ENCODE measurements at regions not wholly inside any gene's neighbourhood (a gene's known extent, or its start where the extent isn't known, plus 50 kb on each side); places are given as distances from the start of the nearest gene placed in this dataset.

DNA sequence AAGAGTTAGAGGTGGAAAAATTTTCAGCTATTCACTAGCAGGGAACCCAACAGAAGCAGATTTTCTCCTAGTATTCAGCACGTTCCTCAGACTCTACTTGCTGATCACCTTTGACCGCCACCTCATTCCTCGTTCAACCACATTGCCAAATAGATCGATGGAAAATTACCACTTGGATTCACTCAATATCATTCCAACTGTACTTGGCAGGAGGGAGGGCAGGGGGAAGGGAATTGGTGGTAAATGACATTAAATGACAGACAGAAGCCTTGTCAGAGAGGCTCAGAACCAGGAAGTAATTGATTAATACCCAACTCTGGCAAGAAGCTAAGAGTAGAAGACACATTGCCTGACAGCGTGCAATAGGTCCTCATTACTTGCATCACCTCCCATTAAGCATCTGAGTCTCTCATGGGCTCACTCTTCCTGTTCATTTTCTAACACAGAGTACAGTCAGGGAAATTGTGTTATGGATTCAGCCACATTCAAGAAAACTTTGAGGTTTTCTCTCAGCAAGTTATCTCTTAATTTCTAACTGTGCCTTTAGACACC is 240.5 kb upstream of the FAT3 start:
- H3K9ac ChIP-seq (ENCODE audit: low read length) = no peak overlapping the region
- H2BK15ac ChIP-seq (replicated peaks; ENCODE audit: low read depth) = no peak overlapping the region
- no peak overlapping the region for H2AK5ac ChIP-seq (ENCODE audit: low read length)
- no peak overlapping the region for H3K27ac ChIP-seq (ENCODE audit: low read depth, low read length)
- H2BK120ac ChIP-seq (ENCODE audit: low read depth, low read length) = no peak overlapping the region
- no peaks in the 10 kb centered on the region for H3K27me3 ChIP-seq (ENCODE audit: insufficient read depth, low read length, poor library complexity)
- H3K4me2 ChIP-seq (ENCODE audit: low read length) = no peak overlapping the region
- no peak overlapping the region for H3K23ac ChIP-seq (ENCODE audit: low read length)
- H3K4me3 ChIP-seq (ENCODE audit: low read length) = no peak overlapping the region
- no peak for DNase-seq
- H4K5ac ChIP-seq (ENCODE audit: low read length) = no peak overlapping the region
- H3K56ac ChIP-seq (ENCODE audit: low read length) = no peak overlapping the region
- no peaks in the 10 kb centered on the region for H3K4me1 ChIP-seq (ENCODE audit: control insufficient read depth, low read depth, low read length)
- no peaks in the 10 kb centered on the region for H3K36me3 ChIP-seq (ENCODE audit: control insufficient read depth, insufficient read depth, low read length)
- no peak overlapping the region for H2BK5ac ChIP-seq (ENCODE audit: low read length)
- H3K4ac ChIP-seq (ENCODE audit: low read depth, low read length) = no peak overlapping the region
- H3K18ac ChIP-seq (ENCODE audit: low read length) = no peak overlapping the region
- WGBS (ENCODE audit: extremely low coverage, insufficient coverage, low lambda C conversion rate) = no CpG with 5 or more reads among the region's 5 CpGs
- H3K79me2 ChIP-seq (ENCODE audit: control insufficient read depth, insufficient read depth, low read length) = no peaks in the 10 kb centered on the region
- H4K8ac ChIP-seq (ENCODE audit: low read depth, low read length) = no peak overlapping the region
- no peaks in the 10 kb centered on the region for H3K79me1 ChIP-seq (ENCODE audit: low read length)

DNA sequence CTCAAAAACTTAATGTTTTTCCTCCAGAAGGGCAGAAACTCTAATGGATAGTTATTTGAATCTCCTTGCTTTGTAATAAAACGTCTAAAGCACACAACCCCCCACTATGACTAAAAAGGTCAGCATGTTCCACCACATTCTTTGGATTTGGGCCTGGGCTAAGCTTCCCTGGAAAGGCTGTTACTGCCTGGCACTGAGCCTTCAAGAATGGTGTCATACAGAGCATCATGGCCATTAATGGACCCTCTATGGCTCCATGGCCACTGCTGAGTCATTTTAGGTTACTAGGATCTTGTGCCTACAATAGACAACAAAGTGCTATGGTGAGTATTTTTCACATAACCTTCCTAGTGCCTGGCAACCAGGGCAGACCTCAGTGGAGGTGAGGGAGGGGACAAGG is 242.6 kb upstream of the FAT3 start:
- no peaks in the 10 kb centered on the region for H3K79me1 ChIP-seq (ENCODE audit: low read length)
- no peak overlapping the region for H4K8ac ChIP-seq (ENCODE audit: low read depth, low read length)
- no CpG with 5 or more reads among the region's 1 CpG for WGBS (ENCODE audit: extremely low coverage, insufficient coverage, low lambda C conversion rate)
- no peak for DNase-seq
- no peak overlapping the region for H3K9ac ChIP-seq (ENCODE audit: low read length)
- no peak overlapping the region for H3K4me3 ChIP-seq (ENCODE audit: low read length)
- H3K4me2 ChIP-seq (ENCODE audit: low read length) = no peak overlapping the region
- no peak overlapping the region for H3K4ac ChIP-seq (ENCODE audit: low read depth, low read length)
- H3K23ac ChIP-seq (ENCODE audit: low read length) = no peak overlapping the region
- H3K36me3 ChIP-seq (ENCODE audit: control insufficient read depth, insufficient read depth, low read length) = no peaks in the 10 kb centered on the region
- H2AK5ac ChIP-seq (ENCODE audit: low read length) = no peak overlapping the region
- H3K4me1 ChIP-seq (ENCODE audit: control insufficient read depth, low read depth, low read length) = no peaks in the 10 kb centered on the region
- H3K18ac ChIP-seq (ENCODE audit: low read length) = no peak overlapping the region
- no peaks in the 10 kb centered on the region for H3K79me2 ChIP-seq (ENCODE audit: control insufficient read depth, insufficient read depth, low read length)
- H4K5ac ChIP-seq (ENCODE audit: low read length) = no peak overlapping the region
- no peak overlapping the region for H2BK120ac ChIP-seq (ENCODE audit: low read depth, low read length)
- H2BK5ac ChIP-seq (ENCODE audit: low read length) = no peak overlapping the region
- no peak overlapping the region for H2BK15ac ChIP-seq (replicated peaks; ENCODE audit: low read depth)
- no peak overlapping the region for H3K27ac ChIP-seq (ENCODE audit: low read depth, low read length)
- H3K56ac ChIP-seq (ENCODE audit: low read length) = no peak overlapping the region
- no peaks in the 10 kb centered on the region for H3K27me3 ChIP-seq (ENCODE audit: insufficient read depth, low read length, poor library complexity)

DNA sequence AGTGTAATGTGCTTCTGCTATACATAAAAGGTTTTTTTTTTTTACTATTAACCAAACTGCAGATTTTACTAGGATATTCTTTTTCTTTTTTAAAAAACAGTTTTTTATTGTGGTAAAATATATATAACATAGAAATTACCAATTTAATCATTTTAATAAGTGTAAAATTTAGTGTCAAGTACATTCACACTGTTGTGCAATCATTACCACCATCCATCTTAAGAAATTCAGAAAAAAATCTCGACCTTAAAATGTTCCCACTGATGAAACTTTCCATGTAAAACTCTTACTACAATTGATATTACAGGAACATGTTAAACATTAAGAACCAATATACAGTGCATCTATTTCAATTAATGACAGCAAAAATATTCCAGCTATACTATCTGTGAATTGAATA is 244.8 kb upstream of the FAT3 start:
- Histone ChIP-seq H2AK5ac (ENCODE audit: low read length) (no peak overlapping the region), H3K56ac (ENCODE audit: low read length) (no peak overlapping the region), H3K27ac (ENCODE audit: low read depth, low read length) (no peak overlapping the region), H4K5ac (ENCODE audit: low read length) (no peak overlapping the region), H2BK5ac (ENCODE audit: low read length) (no peak overlapping the region), H3K18ac (ENCODE audit: low read length) (no peak overlapping the region), H3K79me2 (ENCODE audit: control insufficient read depth, insufficient read depth, low read length) (no peaks in the 10 kb centered on the region), H4K8ac (ENCODE audit: low read depth, low read length) (no peak overlapping the region), H3K36me3 (ENCODE audit: control insufficient read depth, insufficient read depth, low read length) (no peaks in the 10 kb centered on the region), H3K4me3 (ENCODE audit: low read length) (no peak overlapping the region), H3K9ac (ENCODE audit: low read length) (no peak overlapping the region), H3K27me3 (ENCODE audit: insufficient read depth, low read length, poor library complexity) (no peaks in the 10 kb centered on the region), H3K4me2 (ENCODE audit: low read length) (no peak overlapping the region), H3K79me1 (ENCODE audit: low read length) (no peaks in the 10 kb centered on the region), H3K23ac (ENCODE audit: low read length) (no peak overlapping the region), H3K4me1 (ENCODE audit: control insufficient read depth, low read depth, low read length) (no peaks in the 10 kb centered on the region), H3K4ac (ENCODE audit: low read depth, low read length) (no peak overlapping the region), H2BK15ac (replicated peaks; ENCODE audit: low read depth) (no peak overlapping the region), H2BK120ac (ENCODE audit: low read depth, low read length) (no peak overlapping the region)
- WGBS (ENCODE audit: extremely low coverage, insufficient coverage, low lambda C conversion rate) = no CpG with 5 or more reads among the region's 1 CpG
- DNase-seq = no peak

DNA sequence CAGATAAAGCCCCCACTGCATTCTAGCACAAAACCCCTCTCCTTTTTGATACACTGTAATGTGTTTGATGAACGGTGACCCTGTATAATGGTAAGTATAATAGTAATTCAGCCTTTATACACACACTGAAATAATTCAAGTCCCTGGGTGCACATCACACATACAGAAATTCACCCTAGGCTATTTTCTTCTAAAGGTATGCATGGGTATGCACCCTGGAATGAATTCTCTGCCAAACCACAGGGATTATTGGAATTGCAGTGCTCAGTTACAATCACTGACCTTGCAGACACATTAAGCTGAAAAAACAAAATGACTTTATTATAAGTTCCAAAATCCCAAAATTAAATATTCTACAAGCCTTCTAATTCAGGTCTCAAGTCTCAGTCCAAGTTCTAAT is 245.9 kb upstream of the FAT3 start:
- Histone ChIP-seq H2BK5ac (ENCODE audit: low read length) (no peak overlapping the region), H3K56ac (ENCODE audit: low read length) (no peak overlapping the region), H4K5ac (ENCODE audit: low read length) (no peak overlapping the region), H3K4me1 (ENCODE audit: control insufficient read depth, low read depth, low read length) (no peaks in the 10 kb centered on the region), H3K36me3 (ENCODE audit: control insufficient read depth, insufficient read depth, low read length) (no peaks in the 10 kb centered on the region), H3K9ac (ENCODE audit: low read length) (no peak overlapping the region), H3K27me3 (ENCODE audit: insufficient read depth, low read length, poor library complexity) (no peaks in the 10 kb centered on the region), H2AK5ac (ENCODE audit: low read length) (no peak overlapping the region), H3K79me1 (ENCODE audit: low read length) (no peaks in the 10 kb centered on the region), H2BK120ac (ENCODE audit: low read depth, low read length) (no peak overlapping the region), H3K4me2 (ENCODE audit: low read length) (no peak overlapping the region), H3K27ac (ENCODE audit: low read depth, low read length) (no peak overlapping the region), H3K18ac (ENCODE audit: low read length) (no peak overlapping the region), H2BK15ac (replicated peaks; ENCODE audit: low read depth) (no peak overlapping the region), H3K23ac (ENCODE audit: low read length) (no peak overlapping the region), H3K79me2 (ENCODE audit: control insufficient read depth, insufficient read depth, low read length) (no peaks in the 10 kb centered on the region), H4K8ac (ENCODE audit: low read depth, low read length) (no peak overlapping the region), H3K4ac (ENCODE audit: low read depth, low read length) (no peak overlapping the region), H3K4me3 (ENCODE audit: low read length) (no peak overlapping the region)
- no CpG with 5 or more reads among the region's 1 CpG for WGBS (ENCODE audit: extremely low coverage, insufficient coverage, low lambda C conversion rate)
- no peak for DNase-seq

DNA sequence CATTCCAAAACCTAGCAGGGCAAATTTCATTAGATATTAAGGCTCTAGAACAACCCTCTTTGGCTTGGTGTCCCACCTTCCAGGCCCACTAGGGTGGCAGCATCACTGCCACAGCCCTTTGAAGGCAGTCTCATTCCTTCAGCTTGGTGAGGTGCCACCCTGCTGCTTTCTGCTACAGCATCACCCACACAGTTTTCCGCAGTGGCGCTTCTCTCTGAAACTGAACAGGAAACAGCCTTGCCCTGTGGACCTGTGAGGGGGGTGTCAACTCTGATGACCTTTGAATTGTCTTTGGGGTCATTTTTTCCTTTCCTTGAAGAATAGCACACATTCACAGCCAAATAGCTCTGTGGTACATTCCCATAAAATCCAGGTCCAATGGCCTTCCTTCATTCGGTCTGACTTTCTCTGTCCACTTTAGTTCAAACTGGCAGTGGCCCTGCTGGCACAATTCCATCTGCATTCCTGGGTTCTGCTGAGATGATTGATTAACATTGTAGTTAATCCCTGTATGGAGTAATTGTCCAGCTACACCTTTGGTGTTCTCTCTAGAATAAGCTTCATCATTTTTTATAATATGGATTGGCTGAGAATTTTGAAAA is 251.9 kb upstream of the FAT3 start:
- no peak overlapping the region for H3K4ac ChIP-seq (ENCODE audit: low read depth, low read length)
- H2BK5ac ChIP-seq (ENCODE audit: low read length) = no peak overlapping the region
- no peak overlapping the region for H3K4me3 ChIP-seq (ENCODE audit: low read length)
- no peak overlapping the region for H3K18ac ChIP-seq (ENCODE audit: low read length)
- no peak overlapping the region for H2BK120ac ChIP-seq (ENCODE audit: low read depth, low read length)
- H2BK15ac ChIP-seq (replicated peaks; ENCODE audit: low read depth) = no peak overlapping the region
- H3K79me1 ChIP-seq (ENCODE audit: low read length) = no peaks in the 10 kb centered on the region
- H3K4me1 ChIP-seq (ENCODE audit: control insufficient read depth, low read depth, low read length) = no peaks in the 10 kb centered on the region
- no peak overlapping the region for H3K27ac ChIP-seq (ENCODE audit: low read depth, low read length)
- H3K23ac ChIP-seq (ENCODE audit: low read length) = no peak overlapping the region
- no peak overlapping the region for H4K8ac ChIP-seq (ENCODE audit: low read depth, low read length)
- no CpG with 5 or more reads among the region's 3 CpGs for WGBS (ENCODE audit: extremely low coverage, insufficient coverage, low lambda C conversion rate)
- no peaks in the 10 kb centered on the region for H3K36me3 ChIP-seq (ENCODE audit: control insufficient read depth, insufficient read depth, low read length)
- no peaks in the 10 kb centered on the region for H3K27me3 ChIP-seq (ENCODE audit: insufficient read depth, low read length, poor library complexity)
- H4K5ac ChIP-seq (ENCODE audit: low read length) = no peak overlapping the region
- no peak for DNase-seq
- no peaks in the 10 kb centered on the region for H3K79me2 ChIP-seq (ENCODE audit: control insufficient read depth, insufficient read depth, low read length)
- no peak overlapping the region for H3K9ac ChIP-seq (ENCODE audit: low read length)
- no peak overlapping the region for H3K56ac ChIP-seq (ENCODE audit: low read length)
- no peak overlapping the region for H3K4me2 ChIP-seq (ENCODE audit: low read length)
- H2AK5ac ChIP-seq (ENCODE audit: low read length) = no peak overlapping the region

DNA sequence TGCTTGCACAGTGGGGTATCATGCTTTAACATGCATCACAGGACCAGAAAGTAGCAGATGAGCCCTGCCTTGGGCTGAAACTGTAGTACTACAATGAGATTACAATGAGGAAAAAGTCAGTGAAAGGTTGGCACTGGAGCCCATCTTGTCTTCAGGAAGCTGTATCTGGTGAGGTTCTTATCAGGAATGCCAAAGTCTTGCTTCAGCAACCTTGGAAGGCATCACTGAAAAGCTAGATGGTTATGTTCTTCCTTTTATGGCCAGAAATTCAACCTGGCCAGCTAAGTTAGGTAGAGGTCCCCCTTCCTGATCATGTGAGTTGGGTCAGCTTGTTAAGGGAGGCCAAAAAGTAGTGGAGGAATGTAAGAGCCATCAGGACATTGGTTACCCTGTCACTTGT is 254.0 kb upstream of the FAT3 start:
- H4K5ac ChIP-seq (ENCODE audit: low read length) = no peak overlapping the region
- no peaks in the 10 kb centered on the region for H3K27me3 ChIP-seq (ENCODE audit: insufficient read depth, low read length, poor library complexity)
- H2BK5ac ChIP-seq (ENCODE audit: low read length) = no peak overlapping the region
- H3K79me2 ChIP-seq (ENCODE audit: control insufficient read depth, insufficient read depth, low read length) = no peaks in the 10 kb centered on the region
- no peak overlapping the region for H3K18ac ChIP-seq (ENCODE audit: low read length)
- H3K56ac ChIP-seq (ENCODE audit: low read length) = no peak overlapping the region
- H3K4ac ChIP-seq (ENCODE audit: low read depth, low read length) = no peak overlapping the region
- H3K79me1 ChIP-seq (ENCODE audit: low read length) = no peaks in the 10 kb centered on the region
- H2BK15ac ChIP-seq (replicated peaks; ENCODE audit: low read depth) = no peak overlapping the region
- no peak overlapping the region for H3K27ac ChIP-seq (ENCODE audit: low read depth, low read length)
- DNase-seq = no peak
- no peak overlapping the region for H3K9ac ChIP-seq (ENCODE audit: low read length)
- H4K8ac ChIP-seq (ENCODE audit: low read depth, low read length) = no peak overlapping the region
- H3K36me3 ChIP-seq (ENCODE audit: control insufficient read depth, insufficient read depth, low read length) = no peaks in the 10 kb centered on the region
- H3K23ac ChIP-seq (ENCODE audit: low read length) = no peak overlapping the region
- no peak overlapping the region for H2AK5ac ChIP-seq (ENCODE audit: low read length)
- no peak overlapping the region for H3K4me2 ChIP-seq (ENCODE audit: low read length)
- H3K4me1 ChIP-seq (ENCODE audit: control insufficient read depth, low read depth, low read length) = no peaks in the 10 kb centered on the region
- no peak overlapping the region for H3K4me3 ChIP-seq (ENCODE audit: low read length)
- no peak overlapping the region for H2BK120ac ChIP-seq (ENCODE audit: low read depth, low read length)

Data from mesendoderm (in vitro differentiated cells).